GM06990 (cell line): ENCODE measurements at regions not wholly inside any gene's neighbourhood (a gene's known extent, or its start where the extent isn't known, plus 50 kb on each side); places are given as distances from the start of the nearest gene placed in this dataset.
A peak's percentile ranks its signal among the peaks of the same experiment; 100 is the strongest.

Source experiments
- DNase-seq: peaks from one replicate; pipeline ENCODE4 v3.0.0-alpha.2; 2011; ENCODE audit not compliant: insufficient read length; ENCODE audit errors: extremely low read depth
- H3K27me3 ChIP-seq: replicated peaks from 2 replicates; pipeline ENCODE4 v1.6.0; 2011; ENCODE audit warnings: low read length; ENCODE audit not compliant: control insufficient read depth, insufficient read depth
- H3K36me3 ChIP-seq: 2 replicates; pipeline ENCODE4 v1.5.1; 2011; ENCODE audit warnings: low read length; ENCODE audit not compliant: control insufficient read depth, insufficient read depth
- H3K4me3 ChIP-seq: replicated peaks from 2 replicates; pipeline ENCODE4 v1.5.1; 2011; ENCODE audit warnings: low read depth, mild to moderate bottlenecking, control low read depth, low read length
- TF ChIP-seq, protein P1 (sequence below): IDR thresholded peaks from 2 replicates; pipeline ENCODE4 v1.5.1; 2011; ENCODE audit warnings: low read length, control low read depth, mild to moderate bottlenecking, inconsistent platforms; ENCODE audit not compliant: insufficient read depth, poor library complexity, severe bottlenecking

DNA sequence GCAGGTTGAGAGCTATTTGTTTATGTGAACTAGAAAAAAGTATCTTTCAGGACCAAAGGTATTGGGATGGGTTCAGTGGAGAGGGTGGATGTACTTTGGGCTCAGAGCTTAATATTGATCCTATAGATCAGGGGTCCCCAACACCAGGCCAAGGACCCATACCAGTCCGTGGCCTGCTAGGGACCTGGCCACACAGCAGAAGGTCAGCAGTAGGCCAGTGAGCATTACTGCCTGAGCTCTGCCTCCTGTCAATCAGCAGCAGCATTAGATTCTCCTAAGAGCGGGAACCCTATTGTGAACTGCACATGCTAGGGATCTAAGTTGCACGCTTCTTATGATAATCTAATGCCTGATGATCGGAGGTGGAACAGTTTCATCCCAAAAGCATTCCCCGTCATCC, 115.8 kb upstream of the WDR11 start:
- Histone ChIP-seq H3K36me3 (no peaks in the 10 kb centered on the region), H3K4me3 (no peak overlapping the region), H3K27me3 (no peaks in the 10 kb centered on the region; the same call in 1 of the 2 replicates)
- no peak for DNase-seq
- TF ChIP-seq, protein P1, sequence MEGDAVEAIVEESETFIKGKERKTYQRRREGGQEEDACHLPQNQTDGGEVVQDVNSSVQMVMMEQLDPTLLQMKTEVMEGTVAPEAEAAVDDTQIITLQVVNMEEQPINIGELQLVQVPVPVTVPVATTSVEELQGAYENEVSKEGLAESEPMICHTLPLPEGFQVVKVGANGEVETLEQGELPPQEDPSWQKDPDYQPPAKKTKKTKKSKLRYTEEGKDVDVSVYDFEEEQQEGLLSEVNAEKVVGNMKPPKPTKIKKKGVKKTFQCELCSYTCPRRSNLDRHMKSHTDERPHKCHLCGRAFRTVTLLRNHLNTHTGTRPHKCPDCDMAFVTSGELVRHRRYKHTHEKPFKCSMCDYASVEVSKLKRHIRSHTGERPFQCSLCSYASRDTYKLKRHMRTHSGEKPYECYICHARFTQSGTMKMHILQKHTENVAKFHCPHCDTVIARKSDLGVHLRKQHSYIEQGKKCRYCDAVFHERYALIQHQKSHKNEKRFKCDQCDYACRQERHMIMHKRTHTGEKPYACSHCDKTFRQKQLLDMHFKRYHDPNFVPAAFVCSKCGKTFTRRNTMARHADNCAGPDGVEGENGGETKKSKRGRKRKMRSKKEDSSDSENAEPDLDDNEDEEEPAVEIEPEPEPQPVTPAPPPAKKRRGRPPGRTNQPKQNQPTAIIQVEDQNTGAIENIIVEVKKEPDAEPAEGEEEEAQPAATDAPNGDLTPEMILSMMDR = no peak

DNA sequence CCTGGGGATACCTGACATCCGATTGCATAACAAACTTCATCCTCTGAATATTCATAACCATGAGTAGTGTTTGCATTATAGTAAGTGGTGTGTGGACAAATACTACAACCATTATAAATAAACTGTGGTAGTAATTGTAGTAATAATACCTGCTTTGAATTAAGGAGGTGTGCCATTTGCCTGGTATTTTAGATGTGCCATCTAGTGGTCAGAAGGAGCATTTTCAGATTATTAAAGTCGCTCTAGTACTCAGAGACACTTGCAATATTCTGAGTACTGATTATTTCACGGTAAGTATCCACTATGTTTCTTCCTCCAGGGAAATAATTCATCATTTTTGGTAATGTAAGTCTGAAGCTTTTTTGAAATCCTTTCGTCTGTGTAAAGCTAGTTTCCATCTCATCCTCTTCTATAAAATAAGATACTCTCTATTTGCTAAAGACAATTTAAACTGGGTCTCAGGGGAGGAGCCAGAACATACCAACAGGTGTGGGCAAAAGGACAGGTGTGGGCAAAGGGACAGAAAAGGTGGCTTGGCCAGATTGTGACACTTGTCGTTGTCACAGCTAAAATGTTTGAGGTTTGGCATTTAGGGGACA, 115.3 kb upstream of the WDR11 start:
- Histone ChIP-seq H3K27me3 (no peaks in the 10 kb centered on the region; the same call in 1 of the 2 replicates), H3K4me3 (no peak overlapping the region), H3K36me3 (no peaks in the 10 kb centered on the region)
- TF ChIP-seq, protein P1 = peak; percentile 53
- DNase-seq = no peak

DNA sequence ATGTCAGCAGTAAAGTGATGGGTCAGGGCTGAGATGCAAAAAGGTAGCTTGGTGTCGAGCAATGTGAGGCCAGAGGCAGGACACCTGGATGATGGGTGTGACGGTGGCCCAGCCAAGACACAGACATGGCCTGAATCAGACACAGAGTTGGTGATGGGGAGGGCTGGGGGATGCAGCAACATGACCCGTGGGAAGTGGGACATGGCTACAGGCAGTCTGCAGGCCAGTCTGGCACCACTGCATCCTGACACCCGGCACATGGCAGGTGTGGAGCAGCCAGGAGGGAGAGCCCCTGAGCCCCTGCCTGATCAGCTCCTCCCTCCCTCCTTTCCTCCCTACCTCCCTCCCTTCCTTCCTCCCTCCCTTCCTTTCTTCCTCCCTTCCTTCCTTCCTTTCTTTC, 114.8 kb upstream of the WDR11 start:
- TF ChIP-seq, protein P1 = no peak
- no peak for DNase-seq
- H3K27me3 ChIP-seq = no peaks in the 10 kb centered on the region; the same call in 1 of the 2 replicates
- H3K4me3 ChIP-seq = no peak overlapping the region
- no peaks in the 10 kb centered on the region for H3K36me3 ChIP-seq

DNA sequence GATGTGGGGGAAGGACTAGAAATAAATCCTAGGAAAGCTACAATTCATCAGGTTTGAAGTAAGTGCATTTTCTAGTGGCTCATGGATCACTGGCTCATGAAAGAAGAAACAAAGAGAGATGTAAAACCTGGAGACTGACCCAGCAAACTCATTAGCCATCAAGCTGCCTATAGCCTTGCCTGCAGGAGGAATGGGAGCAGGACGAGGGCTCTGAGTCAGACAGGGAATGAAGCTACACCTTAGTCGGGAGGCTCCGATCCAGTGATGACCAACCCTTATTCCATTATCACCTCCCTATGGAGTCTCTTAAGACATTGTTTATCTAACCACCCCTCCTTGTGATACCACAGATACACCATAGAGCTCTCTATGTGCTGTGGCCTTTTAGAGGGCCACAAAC, 112.5 kb upstream of the WDR11 start:
- Histone ChIP-seq H3K4me3 (no peak overlapping the region), H3K27me3 (no peaks in the 10 kb centered on the region; the same call in 1 of the 2 replicates), H3K36me3 (no peaks in the 10 kb centered on the region)
- no peak for DNase-seq
- TF ChIP-seq, protein P1 = no peak

DNA sequence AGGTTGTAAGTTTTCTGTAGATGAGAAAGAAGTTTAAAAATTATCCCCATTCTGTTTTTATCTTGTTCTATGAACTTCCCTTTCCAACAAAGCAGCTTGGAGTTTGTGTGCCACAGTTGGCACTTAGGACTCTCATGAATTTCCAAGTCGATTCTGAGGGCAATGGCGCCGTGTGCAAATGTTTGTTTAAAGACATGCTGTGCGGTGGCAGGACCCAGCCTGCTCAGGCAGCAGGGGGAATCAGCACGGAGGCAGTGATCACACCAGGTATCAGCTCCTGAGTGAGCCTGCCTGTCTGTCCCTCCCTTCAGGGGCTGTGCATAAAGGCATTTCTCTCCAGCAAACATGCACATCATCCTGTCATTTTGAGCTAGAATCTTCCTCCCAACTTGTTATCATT, 109.8 kb upstream of the WDR11 start:
- Histone ChIP-seq H3K4me3 (no peak overlapping the region), H3K36me3 (no peaks in the 10 kb centered on the region), H3K27me3 (no peaks in the 10 kb centered on the region; the same call in 1 of the 2 replicates)
- no peak for DNase-seq
- TF ChIP-seq, protein P1 = no peak

DNA sequence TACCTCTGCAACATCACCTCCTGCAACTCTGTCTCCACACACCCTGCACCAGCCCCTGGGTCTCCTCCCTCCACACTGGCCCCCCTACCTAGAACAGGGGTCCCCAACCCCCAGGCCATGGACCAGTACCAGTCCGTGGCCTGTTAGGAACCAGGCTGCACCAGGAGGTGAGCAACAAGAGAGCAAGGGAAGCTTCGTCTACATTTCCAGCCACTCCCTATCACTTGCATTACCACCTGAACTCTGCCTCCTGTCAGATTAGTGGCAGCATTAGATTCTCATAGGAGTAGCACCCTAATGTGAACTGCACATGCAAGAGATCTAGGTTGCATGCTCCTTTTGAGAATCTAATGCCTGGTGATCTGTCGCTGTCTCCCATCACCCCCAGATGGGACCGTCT, 108.8 kb upstream of the WDR11 start:
- Histone ChIP-seq H3K36me3 (no peaks in the 10 kb centered on the region), H3K4me3 (no peak overlapping the region), H3K27me3 (no peaks in the 10 kb centered on the region)
- TF ChIP-seq, protein P1 = no peak
- no peak for DNase-seq
